ENCODE measurements at regions not wholly inside any gene's neighbourhood (a gene's known extent, or its start where the extent isn't known, plus 50 kb on each side); places are given as distances from the start of the nearest gene placed in this dataset.
"Not testable (repeated sequence)": the region's sequence is repeated elsewhere in the genome, so short reads cannot be mapped to it uniquely, and the experiment has no call there.

DNA sequence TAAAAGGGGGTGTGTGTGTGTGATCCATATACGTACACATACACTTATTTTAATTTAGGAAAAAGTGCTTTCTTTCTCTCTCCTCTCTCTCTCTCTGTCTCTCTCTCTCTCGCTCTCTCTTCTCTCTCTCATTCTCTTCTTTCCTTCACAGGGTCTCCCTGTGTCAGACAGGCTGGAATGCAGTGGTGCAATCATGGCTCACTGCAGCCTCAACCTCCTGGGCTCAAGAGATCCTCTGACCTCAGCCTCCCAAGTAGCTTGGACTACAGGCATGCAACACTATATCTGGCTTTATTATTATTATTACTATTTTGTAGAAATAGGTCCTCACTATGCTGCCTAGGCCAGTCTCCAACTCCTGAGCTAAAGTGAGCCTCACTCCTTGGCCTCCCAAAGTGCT is 51.6 kb upstream of the UNC93A start:
- TF ChIP-seq, protein P1, sequence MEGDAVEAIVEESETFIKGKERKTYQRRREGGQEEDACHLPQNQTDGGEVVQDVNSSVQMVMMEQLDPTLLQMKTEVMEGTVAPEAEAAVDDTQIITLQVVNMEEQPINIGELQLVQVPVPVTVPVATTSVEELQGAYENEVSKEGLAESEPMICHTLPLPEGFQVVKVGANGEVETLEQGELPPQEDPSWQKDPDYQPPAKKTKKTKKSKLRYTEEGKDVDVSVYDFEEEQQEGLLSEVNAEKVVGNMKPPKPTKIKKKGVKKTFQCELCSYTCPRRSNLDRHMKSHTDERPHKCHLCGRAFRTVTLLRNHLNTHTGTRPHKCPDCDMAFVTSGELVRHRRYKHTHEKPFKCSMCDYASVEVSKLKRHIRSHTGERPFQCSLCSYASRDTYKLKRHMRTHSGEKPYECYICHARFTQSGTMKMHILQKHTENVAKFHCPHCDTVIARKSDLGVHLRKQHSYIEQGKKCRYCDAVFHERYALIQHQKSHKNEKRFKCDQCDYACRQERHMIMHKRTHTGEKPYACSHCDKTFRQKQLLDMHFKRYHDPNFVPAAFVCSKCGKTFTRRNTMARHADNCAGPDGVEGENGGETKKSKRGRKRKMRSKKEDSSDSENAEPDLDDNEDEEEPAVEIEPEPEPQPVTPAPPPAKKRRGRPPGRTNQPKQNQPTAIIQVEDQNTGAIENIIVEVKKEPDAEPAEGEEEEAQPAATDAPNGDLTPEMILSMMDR (conservative IDR thresholded peaks at IDR 0.05; ENCODE audit: low read length) = not testable (repeated sequence)
- not testable (repeated sequence) for TF ChIP-seq EZH2phosphoT487 (IDR thresholded peaks at IDR 0.05; ENCODE audit: borderline replicate concordance)

All from Loucy (cell line).